ENCODE measurements at regions not wholly inside any gene's neighbourhood (a gene's known extent, or its start where the extent isn't known, plus 50 kb on each side); places are given as distances from the start of the nearest gene placed in this dataset.

GRCh38 chrX:4243759-4244158, 530.3 kb upstream of the PRKX start:
- Histone ChIP-seq H3K9me3 (no peaks in the 10 kb centered on the region; the same call in 1 of the 2 replicates), H3K4me3 (no peak overlapping the region), H3K27me3 (ENCODE audit: low read depth) (no peaks in the 10 kb centered on the region), H3K36me3 (replicated peaks) (no peaks in the 10 kb centered on the region), H3K4me1 (no peaks in the 10 kb centered on the region)
- no peak for DNase-seq (ENCODE audit: low spot score in 2 of 2)
- in situ Hi-C loops (cut with MboI; ENCODE audit: low sequenced_read_pairs) = no loop called here

GRCh38 chrX:4240541-4241194, 527.2 kb upstream of the PRKX start:
- DNase-seq (ENCODE audit: low spot score in 2 of 2) = no peak
- Histone ChIP-seq H3K4me3 (no peak overlapping the region), H3K9me3 (no peaks in the 10 kb centered on the region; the same call in 1 of the 2 replicates), H3K27me3 (ENCODE audit: low read depth) (no peaks in the 10 kb centered on the region), H3K36me3 (replicated peaks) (no peaks in the 10 kb centered on the region), H3K4me1 (no peaks in the 10 kb centered on the region)
- in situ Hi-C loops (cut with MboI; ENCODE audit: low sequenced_read_pairs) = no loop called here

GRCh38 chrX:4239650-4240540, 526.4 kb upstream of the PRKX start:
- Histone ChIP-seq H3K27me3 (ENCODE audit: low read depth) (no peaks in the 10 kb centered on the region), H3K4me3 (no peak overlapping the region), H3K9me3 (no peaks in the 10 kb centered on the region; the same call in 1 of the 2 replicates), H3K4me1 (no peaks in the 10 kb centered on the region), H3K36me3 (replicated peaks) (no peaks in the 10 kb centered on the region)
- DNase-seq (ENCODE audit: low spot score in 2 of 2) = no peak
- in situ Hi-C loops (cut with MboI; ENCODE audit: low sequenced_read_pairs) = no loop called here

DNA sequence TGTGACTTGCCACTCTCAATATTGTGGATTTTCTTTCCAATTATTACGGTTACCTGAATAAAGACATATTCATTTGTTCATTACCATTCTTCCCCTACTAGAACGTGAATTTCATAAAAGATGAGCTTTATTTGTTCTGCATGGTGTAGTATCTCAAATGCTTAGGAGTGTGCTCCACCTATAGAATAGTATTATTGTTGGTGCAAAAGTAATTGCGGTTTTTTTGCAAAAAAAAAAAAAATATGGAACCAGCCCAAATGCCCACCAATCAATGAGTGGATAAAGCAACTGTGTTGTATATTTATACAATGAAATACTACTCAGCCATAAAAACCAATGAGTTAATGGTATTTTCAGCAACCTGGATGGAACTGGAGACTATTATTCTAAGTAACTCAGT, 525.5 kb upstream of the PRKX start:
- in situ Hi-C loops (cut with MboI; ENCODE audit: low sequenced_read_pairs) = no loop called here
- no peak for DNase-seq (ENCODE audit: low spot score in 2 of 2)
- Histone ChIP-seq H3K9me3 (no peaks in the 10 kb centered on the region; the same call in 1 of the 2 replicates), H3K36me3 (replicated peaks) (no peaks in the 10 kb centered on the region), H3K4me3 (no peak overlapping the region), H3K27me3 (ENCODE audit: low read depth) (no peaks in the 10 kb centered on the region), H3K4me1 (no peaks in the 10 kb centered on the region)

DNA sequence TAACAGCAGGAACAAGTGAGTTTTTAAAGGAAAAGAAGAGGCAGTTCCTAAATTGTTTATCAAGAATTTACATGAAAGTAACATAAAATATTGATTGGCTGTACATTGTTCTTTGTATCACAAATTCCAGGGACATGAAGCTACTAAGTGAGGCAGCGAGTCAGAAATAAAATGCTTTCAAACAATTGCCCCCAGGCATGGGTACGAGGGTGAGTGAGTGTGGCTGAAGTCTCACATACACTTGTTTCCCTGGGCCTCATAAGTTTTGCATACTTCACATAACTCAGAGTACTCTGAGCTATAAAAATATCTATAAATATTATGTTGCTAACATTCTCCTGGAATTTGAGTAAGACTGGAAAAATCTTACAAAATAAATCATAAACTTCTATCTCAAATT, 511.6 kb upstream of the PRKX start:
- in situ Hi-C loops (cut with MboI; ENCODE audit: low sequenced_read_pairs) = no loop called here
- DNase-seq (ENCODE audit: low spot score in 2 of 2) = no peak
- Histone ChIP-seq H3K4me3 (no peak overlapping the region), H3K9me3 (no peaks in the 10 kb centered on the region), H3K36me3 (replicated peaks) (no peaks in the 10 kb centered on the region), H3K27me3 (ENCODE audit: low read depth) (no peaks in the 10 kb centered on the region), H3K4me1 (no peaks in the 10 kb centered on the region)

- Histone ChIP-seq H3K9me3 (no peaks in the 10 kb centered on the region), H3K4me1 (no peaks in the 10 kb centered on the region), H3K27me3 (ENCODE audit: low read depth) (no peaks in the 10 kb centered on the region), H3K36me3 (replicated peaks) (no peaks in the 10 kb centered on the region), H3K4me3 (no peak overlapping the region)
- DNase-seq (ENCODE audit: low spot score in 2 of 2) = no peak
- in situ Hi-C loops (cut with MboI; ENCODE audit: low sequenced_read_pairs) = no loop called here
Observed at GRCh38 chrX:4206941-4207340, 493.5 kb upstream of the PRKX start.

GRCh38 chrX:4197971-4198370, 484.5 kb upstream of the PRKX start:
- H3K27me3 ChIP-seq (ENCODE audit: low read depth) = no peaks in the 10 kb centered on the region
- in situ Hi-C loops (cut with MboI; ENCODE audit: low sequenced_read_pairs) = no loop called here
- no peaks in the 10 kb centered on the region for H3K4me1 ChIP-seq
- H3K4me3 ChIP-seq = no peak overlapping the region
- no peak for DNase-seq (ENCODE audit: low spot score in 2 of 2)
- H3K9me3 ChIP-seq = no peaks in the 10 kb centered on the region
- H3K36me3 ChIP-seq (replicated peaks) = no peaks in the 10 kb centered on the region

DNA sequence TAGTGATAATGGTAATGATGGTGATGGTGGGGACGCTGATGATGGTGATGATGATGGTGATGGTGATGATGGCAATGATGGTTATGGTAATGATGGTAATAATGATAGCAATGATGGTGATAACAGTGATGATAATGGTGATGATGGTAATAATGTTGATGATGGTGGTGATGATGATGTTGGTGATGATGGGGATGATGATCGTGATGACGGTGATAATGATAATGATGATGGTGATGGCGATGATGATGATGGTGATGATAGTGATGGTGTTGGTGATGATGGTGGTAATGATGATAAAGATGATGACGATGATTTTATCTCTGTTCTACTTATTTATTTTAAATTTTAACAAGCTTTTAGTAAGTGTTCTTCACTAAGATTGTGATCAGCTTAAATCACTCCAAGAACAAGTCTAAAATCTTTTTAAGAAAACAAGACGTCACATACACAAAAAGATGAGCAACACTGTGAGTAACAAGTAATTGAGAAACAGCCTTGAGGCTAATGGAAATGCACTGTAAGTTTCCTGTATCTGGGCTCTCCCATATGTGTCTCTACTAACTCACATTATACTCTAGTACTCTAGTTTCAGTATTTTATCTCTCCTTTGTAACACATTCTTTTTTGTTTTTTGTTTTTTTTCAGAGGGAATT, 480.2 kb upstream of the PRKX start:
- H3K4me3 ChIP-seq = no peak overlapping the region
- in situ Hi-C loops (cut with MboI; ENCODE audit: low sequenced_read_pairs) = no loop called here

DNA sequence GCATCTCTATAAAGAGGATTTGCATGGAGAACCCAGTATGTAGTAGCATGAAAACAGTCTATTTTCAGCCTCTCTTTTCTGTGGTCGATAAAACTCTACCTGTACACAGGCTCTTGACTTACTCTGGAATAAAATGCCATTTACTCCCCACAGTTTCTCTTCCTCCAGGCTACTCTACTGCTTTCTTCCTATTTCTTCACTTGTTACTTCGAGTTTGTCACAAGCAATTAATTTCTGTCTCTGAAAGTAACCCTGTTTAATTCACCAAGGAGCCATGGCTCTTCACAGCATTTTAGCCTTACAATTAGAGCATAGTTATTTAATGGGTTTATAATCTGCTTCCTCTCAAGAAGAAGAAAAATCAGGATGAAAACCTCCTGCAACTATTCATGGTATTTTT, 472.9 kb upstream of the PRKX start:
- DNase-seq (ENCODE audit: low spot score in 2 of 2) = no peak
- no peaks in the 10 kb centered on the region for H3K36me3 ChIP-seq (replicated peaks)
- no peak overlapping the region for H3K4me3 ChIP-seq
- in situ Hi-C loops (cut with MboI; ENCODE audit: low sequenced_read_pairs) = no loop called here
- H3K27me3 ChIP-seq (ENCODE audit: low read depth) = no peaks in the 10 kb centered on the region
- no peaks in the 10 kb centered on the region for H3K9me3 ChIP-seq
- H3K4me1 ChIP-seq = no peaks in the 10 kb centered on the region

More for the DNA sequence above, 480.2 kb upstream of the PRKX start:
- Histone ChIP-seq H3K27me3 (ENCODE audit: low read depth) (no peaks in the 10 kb centered on the region), H3K4me1 (no peaks in the 10 kb centered on the region), H3K36me3 (replicated peaks) (no peaks in the 10 kb centered on the region), H3K9me3 (no peaks in the 10 kb centered on the region)
- no peak for DNase-seq (ENCODE audit: low spot score in 2 of 2)

DNA sequence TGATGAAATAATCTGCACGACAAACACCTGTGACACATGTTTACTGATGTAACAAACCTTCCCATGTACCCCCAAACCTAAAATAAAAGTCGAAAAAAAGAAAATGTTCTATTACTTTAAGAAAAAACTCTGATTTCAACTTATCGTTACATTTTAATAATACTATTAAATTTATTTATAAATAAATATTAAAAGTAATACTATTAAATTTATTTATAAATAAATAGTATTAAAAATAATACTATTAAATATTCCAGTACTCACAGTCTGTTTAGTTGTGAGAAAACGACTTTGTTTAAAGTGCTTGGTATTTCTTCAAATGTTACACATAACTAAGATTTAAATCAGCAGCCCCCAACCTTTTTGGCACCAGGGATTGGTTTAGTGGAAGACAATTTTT, 471.6 kb upstream of the PRKX start:
- Histone ChIP-seq H3K4me3 (no peak overlapping the region), H3K27me3 (ENCODE audit: low read depth) (no peaks in the 10 kb centered on the region), H3K9me3 (no peaks in the 10 kb centered on the region), H3K36me3 (replicated peaks) (no peaks in the 10 kb centered on the region), H3K4me1 (no peaks in the 10 kb centered on the region)
- in situ Hi-C loops (cut with MboI; ENCODE audit: low sequenced_read_pairs) = no loop called here
- no peak for DNase-seq (ENCODE audit: low spot score in 2 of 2)

GRCh38 chrX:4182408-4182806, 469.0 kb upstream of the PRKX start:
- no peaks in the 10 kb centered on the region for H3K9me3 ChIP-seq
- no peak overlapping the region for H3K4me3 ChIP-seq
- DNase-seq (ENCODE audit: low spot score in 2 of 2) = no peak
- no peaks in the 10 kb centered on the region for H3K4me1 ChIP-seq
- H3K27me3 ChIP-seq (ENCODE audit: low read depth) = no peaks in the 10 kb centered on the region
- H3K36me3 ChIP-seq (replicated peaks) = no peaks in the 10 kb centered on the region
- in situ Hi-C loops (cut with MboI; ENCODE audit: low sequenced_read_pairs) = no loop called here

GRCh38 chrX:4181782-4182407, 468.4 kb upstream of the PRKX start:
- no peaks in the 10 kb centered on the region for H3K9me3 ChIP-seq
- no peaks in the 10 kb centered on the region for H3K36me3 ChIP-seq (replicated peaks)
- no peak overlapping the region for H3K4me3 ChIP-seq
- in situ Hi-C loops (cut with MboI; ENCODE audit: low sequenced_read_pairs) = no loop called here
- no peaks in the 10 kb centered on the region for H3K4me1 ChIP-seq
- no peak for DNase-seq (ENCODE audit: low spot score in 2 of 2)
- no peaks in the 10 kb centered on the region for H3K27me3 ChIP-seq (ENCODE audit: low read depth)

GRCh38 chrX:4179031-4179430, 465.6 kb upstream of the PRKX start:
- H3K4me3 ChIP-seq = no peak overlapping the region
- in situ Hi-C loops (cut with MboI; ENCODE audit: low sequenced_read_pairs) = no loop called here
- H3K27me3 ChIP-seq (ENCODE audit: low read depth) = no peaks in the 10 kb centered on the region
- H3K9me3 ChIP-seq = no peaks in the 10 kb centered on the region
- no peaks in the 10 kb centered on the region for H3K4me1 ChIP-seq
- no peak for DNase-seq (ENCODE audit: low spot score in 2 of 2)
- no peaks in the 10 kb centered on the region for H3K36me3 ChIP-seq (replicated peaks)

GRCh38 chrX:4175221-4175620, 461.8 kb upstream of the PRKX start:
- Histone ChIP-seq H3K9me3 (no peaks in the 10 kb centered on the region), H3K4me1 (no peaks in the 10 kb centered on the region), H3K36me3 (replicated peaks) (no peaks in the 10 kb centered on the region), H3K4me3 (no peak overlapping the region), H3K27me3 (ENCODE audit: low read depth) (no peaks in the 10 kb centered on the region)
- in situ Hi-C loops (cut with MboI; ENCODE audit: low sequenced_read_pairs) = no loop called here
- DNase-seq (ENCODE audit: low spot score in 2 of 2) = no peak

Data from HAP-1 (cell line).